ENCODE measurements at regions not wholly inside any gene's neighbourhood (a gene's known extent, or its start where the extent isn't known, plus 50 kb on each side); places are given as distances from the start of the nearest gene placed in this dataset.

GRCh38 chrX:13890806-13891205 is 73.9 kb upstream of the GPM6B start:
- TF ChIP-seq, protein P1, sequence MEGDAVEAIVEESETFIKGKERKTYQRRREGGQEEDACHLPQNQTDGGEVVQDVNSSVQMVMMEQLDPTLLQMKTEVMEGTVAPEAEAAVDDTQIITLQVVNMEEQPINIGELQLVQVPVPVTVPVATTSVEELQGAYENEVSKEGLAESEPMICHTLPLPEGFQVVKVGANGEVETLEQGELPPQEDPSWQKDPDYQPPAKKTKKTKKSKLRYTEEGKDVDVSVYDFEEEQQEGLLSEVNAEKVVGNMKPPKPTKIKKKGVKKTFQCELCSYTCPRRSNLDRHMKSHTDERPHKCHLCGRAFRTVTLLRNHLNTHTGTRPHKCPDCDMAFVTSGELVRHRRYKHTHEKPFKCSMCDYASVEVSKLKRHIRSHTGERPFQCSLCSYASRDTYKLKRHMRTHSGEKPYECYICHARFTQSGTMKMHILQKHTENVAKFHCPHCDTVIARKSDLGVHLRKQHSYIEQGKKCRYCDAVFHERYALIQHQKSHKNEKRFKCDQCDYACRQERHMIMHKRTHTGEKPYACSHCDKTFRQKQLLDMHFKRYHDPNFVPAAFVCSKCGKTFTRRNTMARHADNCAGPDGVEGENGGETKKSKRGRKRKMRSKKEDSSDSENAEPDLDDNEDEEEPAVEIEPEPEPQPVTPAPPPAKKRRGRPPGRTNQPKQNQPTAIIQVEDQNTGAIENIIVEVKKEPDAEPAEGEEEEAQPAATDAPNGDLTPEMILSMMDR (IDR thresholded peaks at IDR 0.05) = no peak
- Mint-ChIP-seq H3K4me1 (peaks cover 19% of the 10 kb centered on the region), H3K9me3 (no peaks in the 10 kb centered on the region), H3K36me3 (no peaks in the 10 kb centered on the region), H3K27ac (no peak overlapping the region), H3K27me3 (ENCODE audit: low read depth in 3 of 3) (peaks cover 0 to 9% (median 0%) of the 10 kb centered on the region in 3 donors), H3K4me3 (no peak overlapping the region)
- Histone ChIP-seq H3K9ac (ENCODE audit: insufficient read depth, low read length, poor library complexity, severe bottlenecking) (no peak overlapping the region), H3K4me1 (ENCODE audit: control insufficient read depth in 1 of 2, insufficient read depth in 2 of 2, low read length in 2 of 2) (peaks cover 10 to 13% of the 10 kb centered on the region in 2 donors), H3K36me3 (replicated peaks in 1 of 2; ENCODE audit: control insufficient read depth in 1 of 2, insufficient read depth in 2 of 2, low read length in 2 of 2) (no peaks in the 10 kb centered on the region), H3K4me3 (replicated peaks in 1 of 3; ENCODE audit: low read depth in 2 of 3, low read length in 3 of 3) (no peak overlapping the region), H3K4me2 (replicated peaks; ENCODE audit: extremely low read depth, low read length, poor library complexity, severe bottlenecking) (no peak overlapping the region), H2AFZ (ENCODE audit: insufficient read depth, low read depth, low read length, poor library complexity, severe bottlenecking) (no peak overlapping the region), H3K79me2 (ENCODE audit: insufficient read depth, low read length) (no peaks in the 10 kb centered on the region), H4K20me1 (ENCODE audit: insufficient read depth, low read length) (no peaks in the 10 kb centered on the region), H3K27ac (ENCODE audit: low read depth in 1 of 2, low read length in 2 of 2) (no peak overlapping the region), H3K9me3 (replicated peaks in 1 of 2; ENCODE audit: control insufficient read depth in 1 of 2, insufficient read depth in 1 of 2, low read length in 2 of 2) (no peaks in the 10 kb centered on the region), H3K27me3 (ENCODE audit: control insufficient read depth in 2 of 2, insufficient read depth in 2 of 2, low read length in 2 of 2) (peaks cover 0 to 2% of the 10 kb centered on the region in 2 donors)
- 100% methylated on average over 1 of the region's 3 CpGs for WGBS (ENCODE audit: insufficient coverage)
- intact Hi-C loops (cut with micrococcal nuclease) = no loop called here
- DNase-seq = no peak

DNA sequence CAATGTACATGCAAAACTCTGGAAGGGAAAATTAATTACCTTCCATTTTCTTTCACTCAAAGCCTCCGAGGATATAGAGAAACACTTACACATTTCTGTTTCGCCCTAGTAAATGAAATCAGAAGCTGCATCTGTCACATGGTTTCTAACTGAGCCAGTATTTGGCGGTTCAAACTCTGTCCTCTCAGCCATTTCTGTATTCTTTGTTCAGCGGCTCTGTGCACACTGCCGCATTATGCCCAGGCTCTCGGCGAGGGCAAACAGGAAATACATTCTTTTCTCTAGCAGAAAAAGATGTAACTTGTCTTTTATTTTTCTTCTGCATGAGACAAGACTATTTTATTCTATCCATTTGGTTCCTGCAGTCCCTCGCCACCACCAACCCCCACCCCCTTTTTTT is 71.4 kb upstream of the GPM6B start:
- no peak overlapping the region for H3K4me2 ChIP-seq (replicated peaks; ENCODE audit: extremely low read depth, low read length, poor library complexity, severe bottlenecking)
- no peaks in the 10 kb centered on the region for H3K36me3 Mint-ChIP-seq
- no peak overlapping the region for H3K27ac ChIP-seq (ENCODE audit: low read depth in 1 of 2, low read length in 2 of 2)
- no peak overlapping the region for H3K4me3 Mint-ChIP-seq
- no peaks in the 10 kb centered on the region for H3K36me3 ChIP-seq (replicated peaks in 1 of 2; ENCODE audit: control insufficient read depth in 1 of 2, insufficient read depth in 2 of 2, low read length in 2 of 2)
- peaks cover 19% of the 10 kb centered on the region for H3K4me1 Mint-ChIP-seq
- no peak overlapping the region for H3K27ac Mint-ChIP-seq
- no peak for DNase-seq
- peaks cover 0 to 11% (median 0%) of the 10 kb centered on the region in 3 donors for H3K27me3 Mint-ChIP-seq (ENCODE audit: low read depth in 3 of 3)
- no peaks in the 10 kb centered on the region for H3K79me2 ChIP-seq (ENCODE audit: insufficient read depth, low read length)
- no peak overlapping the region for H2AFZ ChIP-seq (ENCODE audit: insufficient read depth, low read depth, low read length, poor library complexity, severe bottlenecking)
- intact Hi-C loops (cut with micrococcal nuclease) = no loop called here
- H3K9me3 Mint-ChIP-seq = no peaks in the 10 kb centered on the region
- no peak overlapping the region for H3K9ac ChIP-seq (ENCODE audit: insufficient read depth, low read length, poor library complexity, severe bottlenecking)
- H3K4me1 ChIP-seq (ENCODE audit: control insufficient read depth in 1 of 2, insufficient read depth in 2 of 2, low read length in 2 of 2) = peaks cover 10 to 13% of the 10 kb centered on the region in 2 donors
- 83% methylated on average over 1 of the region's 8 CpGs for WGBS (ENCODE audit: insufficient coverage)
- peaks cover 0 to 2% of the 10 kb centered on the region in 2 donors for H3K27me3 ChIP-seq (ENCODE audit: control insufficient read depth in 2 of 2, insufficient read depth in 2 of 2, low read length in 2 of 2)
- no peak overlapping the region for H3K4me3 ChIP-seq (replicated peaks in 1 of 3; ENCODE audit: low read depth in 2 of 3, low read length in 3 of 3)
- no peaks in the 10 kb centered on the region for H3K9me3 ChIP-seq (replicated peaks in 1 of 2; ENCODE audit: control insufficient read depth in 1 of 2, insufficient read depth in 1 of 2, low read length in 2 of 2)
- TF ChIP-seq, protein P1 (IDR thresholded peaks at IDR 0.05) = no peak
- H4K20me1 ChIP-seq (ENCODE audit: insufficient read depth, low read length) = no peaks in the 10 kb centered on the region

Measured in CD14-positive monocyte (primary cell).